CD8-positive, alpha-beta memory T cell (primary cell): ENCODE measurements at regions not wholly inside any gene's neighbourhood (a gene's known extent, or its start where the extent isn't known, plus 50 kb on each side); places are given as distances from the start of the nearest gene placed in this dataset.
"Not testable (repeated sequence)": the region's sequence is repeated elsewhere in the genome, so short reads cannot be mapped to it uniquely, and the experiment has no call there.

Source experiments
- CTCF ChIA-PET: fragments of 350-600 bp; sonication (Branson Sonifier 250); formaldehyde crosslinking; loops from one replicate; lab custom pipeline; 2021; ENCODE audit warnings: antibody characterized with exemption; lab: Charles Lee
- POLR2A ChIA-PET: fragments of 350-600 bp; sonication (Branson Sonifier 250); formaldehyde crosslinking; loops from one replicate; lab custom pipeline; 2021; ENCODE audit warnings: antibody characterized with exemption; lab: Charles Lee
- DNase-seq, 5 donors: peaks; one replicate each; pipeline versions ENCODE4 v3.0.0 to v3.0.0-alpha.2; 2020 to 2022; ENCODE audit warnings: mixed read lengths in 1 of 5
- H3K27ac ChIP-seq: one replicate; pipeline ENCODE4 v1.7.0; 2013; ENCODE audit warnings: low read depth, mild to moderate bottlenecking, low read length, moderate library complexity
- H3K27me3 ChIP-seq: 2 replicates; pipeline ENCODE4 v1.7.0; 2013; ENCODE audit warnings: low read length, mild to moderate bottlenecking; ENCODE audit not compliant: insufficient read depth, poor library complexity, severe bottlenecking
- H3K36me3 ChIP-seq: 2 replicates; pipeline ENCODE4 v1.7.0; 2013; ENCODE audit warnings: mild to moderate bottlenecking, low read length, moderate library complexity; ENCODE audit not compliant: insufficient read depth
- H3K4me1 ChIP-seq: 2 replicates; pipeline ENCODE4 v1.7.0; 2013; ENCODE audit warnings: mild to moderate bottlenecking, low read length, moderate library complexity; ENCODE audit not compliant: insufficient read depth
- H3K4me3 ChIP-seq: 2 replicates; pipeline ENCODE4 v1.7.0; 2013; ENCODE audit warnings: mild to moderate bottlenecking, low read length
- H3K9me3 ChIP-seq: 2 replicates; pipeline ENCODE4 v1.7.0; 2013; ENCODE audit warnings: mild to moderate bottlenecking, low read length
- H3K27ac Mint-ChIP-seq, 8 donors: one replicate each; pipeline ENCODE4 v1.8.0; 2020 to 2021; ENCODE audit warnings: mixed read lengths in 8 of 8, mild to moderate bottlenecking in 6 of 8, inconsistent platforms in 3 of 8, moderate library complexity in 3 of 8
- H3K27me3 Mint-ChIP-seq, 2 donors: one replicate each; pipeline ENCODE4 v1.8.0; 2020 to 2021; ENCODE audit warnings: mixed read lengths in 2 of 2, mild to moderate bottlenecking in 1 of 2, moderate library complexity in 1 of 2
- H3K36me3 Mint-ChIP-seq, 3 donors: one replicate each; pipeline ENCODE4 v1.8.0; 2020 to 2021; ENCODE audit warnings: mixed read lengths in 3 of 3, inconsistent platforms in 1 of 3, mild to moderate bottlenecking in 1 of 3
- H3K4me1 Mint-ChIP-seq, 3 donors: one replicate each; pipeline ENCODE4 v1.8.0; 2020 to 2021; ENCODE audit warnings: mixed read lengths in 3 of 3, inconsistent platforms in 1 of 3, mild to moderate bottlenecking in 1 of 3
- H3K4me3 Mint-ChIP-seq, 7 donors: one replicate each; pipeline ENCODE4 v1.8.0; 2020 to 2021; ENCODE audit warnings: mixed read lengths in 7 of 7, mild to moderate bottlenecking in 6 of 7, moderate library complexity in 4 of 7, inconsistent platforms in 2 of 7
- H3K9me3 Mint-ChIP-seq, 5 donors: one replicate each; pipeline ENCODE4 v1.8.0; 2020 to 2022; ENCODE audit warnings: mixed read lengths in 5 of 5, mild to moderate bottlenecking in 3 of 5, moderate library complexity in 2 of 5, inconsistent platforms in 1 of 5

- Histone ChIP-seq H3K9me3 (no peaks in the 10 kb centered on the region), H3K4me3 (no peak overlapping the region), H3K27me3 (no peaks in the 10 kb centered on the region), H3K36me3 (no peaks in the 10 kb centered on the region), H3K27ac (no peak overlapping the region), H3K4me1 (no peaks in the 10 kb centered on the region)
- H3K9me3 Mint-ChIP-seq, result no peaks in the 10 kb centered on the region
- no peak for DNase-seq
- no peaks in the 10 kb centered on the region for H3K36me3 Mint-ChIP-seq
- POLR2A ChIA-PET, result no interaction called here
- no peaks in the 10 kb centered on the region for H3K4me1 Mint-ChIP-seq
- CTCF ChIA-PET, result interaction anchor here (1.6 kb wide), 1 partner anchor 12 kb away, joined by 5 read pairs; no protein-coding TSS in a partner anchor
- H3K4me3 Mint-ChIP-seq, result no peak overlapping the region
- peaks cover 4 to 18% of the 10 kb centered on the region in 2 donors for H3K27me3 Mint-ChIP-seq
- no peak overlapping the region for H3K27ac Mint-ChIP-seq
Observed at GRCh38 chr5:96483878-96484277, 50.8 kb upstream of the PCSK1 start.

- CTCF ChIA-PET, result no interaction called here
- H3K9me3 Mint-ChIP-seq, result no peaks in the 10 kb centered on the region
- no peaks in the 10 kb centered on the region for H3K9me3 ChIP-seq
- peaks cover 8 to 38% of the 10 kb centered on the region in 2 donors for H3K27me3 Mint-ChIP-seq
- POLR2A ChIA-PET, result no interaction called here
- no peak for DNase-seq
- no peaks in the 10 kb centered on the region for H3K27me3 ChIP-seq
- no peak overlapping the region for H3K27ac ChIP-seq
- no peaks in the 10 kb centered on the region for H3K4me1 Mint-ChIP-seq
- no peak overlapping the region for H3K4me3 Mint-ChIP-seq
- H3K4me1 ChIP-seq, result no peaks in the 10 kb centered on the region
- H3K36me3 ChIP-seq, result no peaks in the 10 kb centered on the region
- no peaks in the 10 kb centered on the region for H3K36me3 Mint-ChIP-seq
- H3K27ac Mint-ChIP-seq, result no peak overlapping the region
- H3K4me3 ChIP-seq, result no peak overlapping the region
Observed at GRCh38 chr5:96487859-96488258, 54.8 kb upstream of the PCSK1 start.

- H3K27ac Mint-ChIP-seq, result no peak overlapping the region
- Histone ChIP-seq H3K36me3 (no peaks in the 10 kb centered on the region), H3K4me1 (no peaks in the 10 kb centered on the region), H3K4me3 (no peak overlapping the region), H3K9me3 (no peaks in the 10 kb centered on the region), H3K27ac (no peak overlapping the region), H3K27me3 (no peaks in the 10 kb centered on the region)
- no peaks in the 10 kb centered on the region for H3K36me3 Mint-ChIP-seq
- POLR2A ChIA-PET, result no interaction called here
- peaks cover 10 to 38% of the 10 kb centered on the region in 2 donors for H3K27me3 Mint-ChIP-seq
- no peaks in the 10 kb centered on the region for H3K4me1 Mint-ChIP-seq
- H3K9me3 Mint-ChIP-seq, result peaks cover 0 to under 1% (median 0%) of the 10 kb centered on the region in 5 donors
- no peak overlapping the region for H3K4me3 Mint-ChIP-seq
- CTCF ChIA-PET, result no interaction called here
- DNase-seq, result no peak
Observed at GRCh38 chr5:96489532-96489931, 56.5 kb upstream of the PCSK1 start.

- ChIA-PET POLR2A (no interaction called here), CTCF (no interaction called here)
- no peaks in the 10 kb centered on the region for H3K36me3 Mint-ChIP-seq
- Histone ChIP-seq H3K27me3 (no peaks in the 10 kb centered on the region), H3K9me3 (no peaks in the 10 kb centered on the region), H3K4me3 (no peak overlapping the region), H3K4me1 (no peaks in the 10 kb centered on the region), H3K36me3 (no peaks in the 10 kb centered on the region), H3K27ac (no peak overlapping the region)
- H3K27me3 Mint-ChIP-seq, result peaks cover 10 to 27% of the 10 kb centered on the region in 2 donors
- H3K4me3 Mint-ChIP-seq, result no peak overlapping the region
- DNase-seq, result no peak
- H3K9me3 Mint-ChIP-seq, result peaks cover 0 to 3% (median 0%) of the 10 kb centered on the region in 5 donors
- no peaks in the 10 kb centered on the region for H3K4me1 Mint-ChIP-seq
- no peak overlapping the region for H3K27ac Mint-ChIP-seq
Observed at GRCh38 chr5:96492459-96493047, 59.5 kb upstream of the PCSK1 start.

GRCh38 chr5:96493219-96493790, 60.3 kb upstream of the PCSK1 start:
- no peaks in the 10 kb centered on the region for H3K4me1 ChIP-seq
- H3K27ac ChIP-seq, result no peak overlapping the region
- Mint-ChIP-seq H3K4me1 (no peaks in the 10 kb centered on the region), H3K27me3 (peaks cover 8 to 23% of the 10 kb centered on the region in 2 donors), H3K36me3 (no peaks in the 10 kb centered on the region), H3K27ac (no peak overlapping the region), H3K4me3 (no peak overlapping the region), H3K9me3 (peaks cover 0 to 3% (median 0%) of the 10 kb centered on the region in 5 donors)
- ChIA-PET CTCF (no interaction called here), POLR2A (no interaction called here)
- no peaks in the 10 kb centered on the region for H3K27me3 ChIP-seq
- H3K9me3 ChIP-seq, result no peaks in the 10 kb centered on the region
- no peak for DNase-seq
- H3K4me3 ChIP-seq, result no peak overlapping the region
- H3K36me3 ChIP-seq, result no peaks in the 10 kb centered on the region

- POLR2A ChIA-PET, H3K36me3 Mint-ChIP-seq, H3K27me3 Mint-ChIP-seq, H3K4me1 Mint-ChIP-seq, H3K9me3 Mint-ChIP-seq, H3K4me3 Mint-ChIP-seq, H3K9me3 ChIP-seq, CTCF ChIA-PET, H3K27ac ChIP-seq, H3K4me3 ChIP-seq, H3K4me1 ChIP-seq, H3K27ac Mint-ChIP-seq, H3K36me3 ChIP-seq, DNase-seq, H3K27me3 ChIP-seq: not testable (repeated sequence)
Observed at GRCh38 chr5:96495412-96495811, 62.4 kb upstream of the PCSK1 start.

GRCh38 chr5:96497027-96497426, 64.0 kb upstream of the PCSK1 start:
- not testable (repeated sequence) for H3K27me3 Mint-ChIP-seq

GRCh38 chr5:96499753-96500345, 66.8 kb upstream of the PCSK1 start:
- Histone ChIP-seq H3K4me1 (no peaks in the 10 kb centered on the region), H3K27me3 (no peaks in the 10 kb centered on the region), H3K4me3 (no peak overlapping the region), H3K9me3 (no peaks in the 10 kb centered on the region), H3K27ac (no peak overlapping the region), H3K36me3 (no peaks in the 10 kb centered on the region)
- no peak for DNase-seq
- ChIA-PET CTCF (no interaction called here), POLR2A (no interaction called here)
- peaks cover 7 to 13% of the 10 kb centered on the region in 2 donors for H3K27me3 Mint-ChIP-seq
- H3K27ac Mint-ChIP-seq, result no peak overlapping the region
- no peaks in the 10 kb centered on the region for H3K36me3 Mint-ChIP-seq
- H3K4me1 Mint-ChIP-seq, result no peaks in the 10 kb centered on the region
- H3K4me3 Mint-ChIP-seq, result no peak overlapping the region
- peaks cover 0 to 3% (median 0%) of the 10 kb centered on the region in 5 donors for H3K9me3 Mint-ChIP-seq

More at GRCh38 chr5:96497027-96497426, 64.0 kb upstream of the PCSK1 start:
- H3K4me3 ChIP-seq, H3K27me3 ChIP-seq, POLR2A ChIA-PET, DNase-seq, H3K36me3 Mint-ChIP-seq, H3K9me3 ChIP-seq, CTCF ChIA-PET, H3K27ac ChIP-seq, H3K36me3 ChIP-seq, H3K4me3 Mint-ChIP-seq, H3K4me1 ChIP-seq, H3K9me3 Mint-ChIP-seq, H3K4me1 Mint-ChIP-seq, H3K27ac Mint-ChIP-seq: not testable (repeated sequence)
